ENCODE measurements at regions not wholly inside any gene's neighbourhood (a gene's known extent, or its start where the extent isn't known, plus 50 kb on each side); places are given as distances from the start of the nearest gene placed in this dataset.

DNA sequence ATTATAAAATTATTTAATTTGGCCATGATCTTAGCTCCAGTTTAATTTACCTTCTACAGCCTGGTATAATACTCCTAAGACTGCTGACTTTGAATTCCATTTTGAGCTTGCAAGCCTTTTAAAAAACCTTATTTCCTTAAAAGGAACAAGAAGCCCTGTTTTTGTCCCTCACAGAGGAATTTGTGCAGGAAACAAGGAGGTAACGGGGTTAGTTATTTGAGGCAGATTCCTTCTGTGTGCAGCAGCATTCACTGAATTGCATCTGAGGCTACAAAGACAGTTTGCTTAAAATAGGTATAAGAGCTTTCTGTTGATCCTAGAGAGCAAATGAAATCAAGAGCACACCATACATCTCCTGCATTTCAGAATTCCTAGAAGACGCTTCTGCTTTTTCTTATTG, 403.3 kb upstream of the PRICKLE1 start:
- no peak overlapping the region for H2AK5ac ChIP-seq (ENCODE audit: low read length, severe bottlenecking)
- no peak overlapping the region for H3K14ac ChIP-seq (ENCODE audit: low read length in 2 of 2)
- 78% methylated on average over 1 of the region's 2 CpGs for WGBS
- H4K91ac ChIP-seq (ENCODE audit: low read length), result no peak overlapping the region
- no peak overlapping the region for H2BK5ac ChIP-seq (ENCODE audit: low read depth, low read length, poor library complexity, severe bottlenecking)
- no peaks in the 10 kb centered on the region for H3K9me3 ChIP-seq (ENCODE audit: control insufficient read depth, low read length)
- no peak overlapping the region for H2AFZ ChIP-seq (ENCODE audit: low read depth, low read length)
- no peak overlapping the region for H3K18ac ChIP-seq (ENCODE audit: low read depth in 1 of 2, low read length in 2 of 2)
- no peak overlapping the region for H2BK120ac ChIP-seq (ENCODE audit: low read depth, low read length)
- no peak overlapping the region for H3K4ac ChIP-seq (ENCODE audit: low read depth in 1 of 2, low read length in 2 of 2)
- H3K27ac ChIP-seq (ENCODE audit: low read length, poor library complexity, severe bottlenecking), result no peak overlapping the region
- H3K36me3 ChIP-seq (ENCODE audit: control insufficient read depth in 1 of 2, insufficient read depth in 2 of 2, low read depth in 1 of 2, low read length in 2 of 2), result no peaks in the 10 kb centered on the region
- no peak overlapping the region for H2BK15ac ChIP-seq (ENCODE audit: low read depth, poor library complexity, severe bottlenecking)
- H3K9ac ChIP-seq (ENCODE audit: low read length), result no peak overlapping the region
- no peaks in the 10 kb centered on the region for H3K4me1 ChIP-seq (ENCODE audit: control insufficient read depth, insufficient read depth, low read depth, low read length)
- no peak overlapping the region for H4K8ac ChIP-seq (ENCODE audit: low read length)
- DNase-seq, result no peak
- H3K4me3 ChIP-seq (ENCODE audit: insufficient read depth in 1 of 2, low read depth in 1 of 2, low read length in 2 of 2), result no peak overlapping the region
- no peak overlapping the region for H3K23ac ChIP-seq (ENCODE audit: low read length in 2 of 2)
- H3K27me3 ChIP-seq (ENCODE audit: control insufficient read depth in 1 of 2, insufficient read depth in 1 of 2, low read length in 2 of 2), result no peaks in the 10 kb centered on the region
- H2BK12ac ChIP-seq (ENCODE audit: low read length in 2 of 2), result no peak overlapping the region
- H3K4me2 ChIP-seq (ENCODE audit: low read length, poor library complexity, severe bottlenecking), result no peak overlapping the region
- no peaks in the 10 kb centered on the region for H3K79me1 ChIP-seq (replicated peaks; ENCODE audit: low read length, poor library complexity, severe bottlenecking)

DNA sequence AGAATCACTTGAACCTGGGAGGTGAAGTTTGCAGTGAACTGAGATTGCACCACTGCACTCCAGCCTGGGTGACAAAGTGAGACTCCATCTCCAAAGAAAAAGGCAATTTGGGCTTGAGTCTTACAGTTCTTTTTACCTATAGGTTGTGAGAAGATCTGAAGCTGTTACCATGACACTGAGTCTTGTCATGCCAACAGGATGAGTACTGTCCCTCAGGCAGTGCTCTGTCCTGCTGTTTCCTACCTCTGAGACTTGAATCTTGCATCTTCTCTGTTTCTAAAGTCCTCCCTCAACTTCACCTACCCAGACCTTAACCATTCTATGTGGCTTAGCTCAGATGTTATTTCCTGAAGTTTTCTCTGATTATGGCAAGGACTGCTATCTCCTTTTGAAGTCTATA, 400.8 kb upstream of the PRICKLE1 start:
- Histone ChIP-seq H4K8ac (ENCODE audit: low read length) (no peak overlapping the region), H4K91ac (ENCODE audit: low read length) (no peak overlapping the region), H2BK5ac (ENCODE audit: low read depth, low read length, poor library complexity, severe bottlenecking) (no peak overlapping the region), H2BK12ac (ENCODE audit: low read length in 2 of 2) (no peak overlapping the region), H2AK5ac (ENCODE audit: low read length, severe bottlenecking) (no peak overlapping the region), H2BK120ac (ENCODE audit: low read depth, low read length) (no peak overlapping the region), H3K27ac (ENCODE audit: low read length, poor library complexity, severe bottlenecking) (no peak overlapping the region), H2AFZ (ENCODE audit: low read depth, low read length) (no peak overlapping the region), H3K9ac (ENCODE audit: low read length) (no peak overlapping the region), H3K4ac (ENCODE audit: low read depth in 1 of 2, low read length in 2 of 2) (no peak overlapping the region), H3K36me3 (ENCODE audit: control insufficient read depth in 1 of 2, insufficient read depth in 2 of 2, low read depth in 1 of 2, low read length in 2 of 2) (no peaks in the 10 kb centered on the region), H3K9me3 (ENCODE audit: control insufficient read depth, low read length) (no peaks in the 10 kb centered on the region), H3K27me3 (ENCODE audit: control insufficient read depth in 1 of 2, insufficient read depth in 1 of 2, low read length in 2 of 2) (no peaks in the 10 kb centered on the region), H3K79me1 (replicated peaks; ENCODE audit: low read length, poor library complexity, severe bottlenecking) (no peaks in the 10 kb centered on the region), H3K4me3 (ENCODE audit: insufficient read depth in 1 of 2, low read depth in 1 of 2, low read length in 2 of 2) (no peak overlapping the region), H3K14ac (ENCODE audit: low read length in 2 of 2) (no peak overlapping the region), H3K4me2 (ENCODE audit: low read length, poor library complexity, severe bottlenecking) (no peak overlapping the region), H3K4me1 (ENCODE audit: control insufficient read depth, insufficient read depth, low read depth, low read length) (no peaks in the 10 kb centered on the region), H2BK15ac (ENCODE audit: low read depth, poor library complexity, severe bottlenecking) (no peak overlapping the region), H3K23ac (ENCODE audit: low read length in 2 of 2) (no peak overlapping the region), H3K18ac (ENCODE audit: low read depth in 1 of 2, low read length in 2 of 2) (no peak overlapping the region)
- DNase-seq, result no peak

DNA sequence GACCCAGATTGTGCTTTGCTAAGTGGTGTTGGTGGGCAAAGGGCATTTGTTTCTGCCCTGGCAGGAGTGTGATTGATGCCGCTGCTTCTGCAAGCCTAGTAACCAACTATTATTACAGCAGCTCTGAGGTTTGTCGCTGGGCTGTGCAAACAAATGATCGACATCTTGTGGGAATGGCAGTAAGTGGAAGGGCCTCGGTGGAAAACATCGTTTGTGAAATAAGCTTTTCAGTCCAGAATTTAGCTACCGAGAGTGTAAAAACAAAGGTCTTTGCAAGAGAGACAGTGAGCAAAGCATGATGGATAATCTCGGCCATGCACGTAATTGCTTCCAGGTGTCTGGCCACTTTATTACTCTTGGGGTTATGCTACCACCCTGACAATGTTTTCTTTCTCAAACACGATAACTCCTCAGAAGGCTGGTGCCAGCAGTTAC, 397.7 kb upstream of the PRICKLE1 start:
- H4K8ac ChIP-seq (ENCODE audit: low read length), result no peak overlapping the region
- H2BK15ac ChIP-seq (ENCODE audit: low read depth, poor library complexity, severe bottlenecking), result no peak overlapping the region
- no peak overlapping the region for H3K9ac ChIP-seq (ENCODE audit: low read length)
- H3K4me1 ChIP-seq (ENCODE audit: control insufficient read depth, insufficient read depth, low read depth, low read length), result no peaks in the 10 kb centered on the region
- H3K4me3 ChIP-seq (ENCODE audit: insufficient read depth in 1 of 2, low read depth in 1 of 2, low read length in 2 of 2), result no peak overlapping the region
- H2BK12ac ChIP-seq (ENCODE audit: low read length in 2 of 2), result no peak overlapping the region
- no peak overlapping the region for H3K23ac ChIP-seq (ENCODE audit: low read length in 2 of 2)
- H3K79me1 ChIP-seq (replicated peaks; ENCODE audit: low read length, poor library complexity, severe bottlenecking), result no peaks in the 10 kb centered on the region
- 54% methylated on average over 8 of the region's 9 CpGs for WGBS
- H2AK5ac ChIP-seq (ENCODE audit: low read length, severe bottlenecking), result no peak overlapping the region
- no peak overlapping the region for H2BK5ac ChIP-seq (ENCODE audit: low read depth, low read length, poor library complexity, severe bottlenecking)
- no peak overlapping the region for H3K4me2 ChIP-seq (ENCODE audit: low read length, poor library complexity, severe bottlenecking)
- H3K27me3 ChIP-seq (ENCODE audit: control insufficient read depth in 1 of 2, insufficient read depth in 1 of 2, low read length in 2 of 2), result no peaks in the 10 kb centered on the region
- H3K4ac ChIP-seq (ENCODE audit: low read depth in 1 of 2, low read length in 2 of 2), result peak overlapping the region in 1 of 2 experiments; percentile 49
- H4K91ac ChIP-seq (ENCODE audit: low read length), result no peak overlapping the region
- no peak overlapping the region for H2AFZ ChIP-seq (ENCODE audit: low read depth, low read length)
- H3K36me3 ChIP-seq (ENCODE audit: control insufficient read depth in 1 of 2, insufficient read depth in 2 of 2, low read depth in 1 of 2, low read length in 2 of 2), result no peaks in the 10 kb centered on the region
- peak overlapping the region; percentile 1 for H3K27ac ChIP-seq (ENCODE audit: low read length, poor library complexity, severe bottlenecking)
- DNase-seq, result no peak
- no peaks in the 10 kb centered on the region for H3K9me3 ChIP-seq (ENCODE audit: control insufficient read depth, low read length)
- H3K14ac ChIP-seq (ENCODE audit: low read length in 2 of 2), result no peak overlapping the region
- H3K18ac ChIP-seq (ENCODE audit: low read depth in 1 of 2, low read length in 2 of 2), result no peak overlapping the region
- H2BK120ac ChIP-seq (ENCODE audit: low read depth, low read length), result no peak overlapping the region

DNA sequence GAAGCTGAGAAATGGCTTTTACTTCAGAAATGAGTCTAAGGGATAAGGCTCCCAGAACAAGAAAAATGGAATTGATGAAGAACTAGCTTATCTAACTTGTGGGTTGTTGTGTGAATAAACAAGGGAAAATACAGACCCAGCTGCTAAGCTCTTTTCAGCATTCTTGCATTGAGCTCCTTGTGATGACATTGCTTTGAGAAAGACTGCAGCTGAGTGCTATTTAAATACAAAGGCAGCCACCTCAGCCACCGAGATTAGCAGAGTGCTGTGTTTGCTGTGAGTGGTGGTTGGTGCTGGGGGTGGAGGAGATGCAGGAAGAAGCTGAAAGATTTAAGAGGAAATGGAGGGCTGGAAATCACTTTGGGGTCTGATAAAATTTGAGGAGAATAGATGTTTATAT, 396.0 kb upstream of the PRICKLE1 start:
- no peak overlapping the region for H4K8ac ChIP-seq (ENCODE audit: low read length)
- no peak overlapping the region for H3K9ac ChIP-seq (ENCODE audit: low read length)
- no peak overlapping the region for H2AK5ac ChIP-seq (ENCODE audit: low read length, severe bottlenecking)
- H2BK120ac ChIP-seq (ENCODE audit: low read depth, low read length), result no peak overlapping the region
- no peak overlapping the region for H3K4me2 ChIP-seq (ENCODE audit: low read length, poor library complexity, severe bottlenecking)
- H2AFZ ChIP-seq (ENCODE audit: low read depth, low read length), result no peak overlapping the region
- no peak overlapping the region for H2BK12ac ChIP-seq (ENCODE audit: low read length in 2 of 2)
- no peak overlapping the region for H3K4me3 ChIP-seq (ENCODE audit: insufficient read depth in 1 of 2, low read depth in 1 of 2, low read length in 2 of 2)
- no peak overlapping the region for H4K91ac ChIP-seq (ENCODE audit: low read length)
- DNase-seq, result peak; percentile 66
- H3K23ac ChIP-seq (ENCODE audit: low read length in 2 of 2), result no peak overlapping the region
- no peak overlapping the region for H2BK15ac ChIP-seq (ENCODE audit: low read depth, poor library complexity, severe bottlenecking)
- no peaks in the 10 kb centered on the region for H3K9me3 ChIP-seq (ENCODE audit: control insufficient read depth, low read length)
- no peak overlapping the region for H3K18ac ChIP-seq (ENCODE audit: low read depth in 1 of 2, low read length in 2 of 2)
- no peaks in the 10 kb centered on the region for H3K36me3 ChIP-seq (ENCODE audit: control insufficient read depth in 1 of 2, insufficient read depth in 2 of 2, low read depth in 1 of 2, low read length in 2 of 2)
- H3K4ac ChIP-seq (ENCODE audit: low read depth in 1 of 2, low read length in 2 of 2), result no peak overlapping the region
- H2BK5ac ChIP-seq (ENCODE audit: low read depth, low read length, poor library complexity, severe bottlenecking), result no peak overlapping the region
- no peaks in the 10 kb centered on the region for H3K4me1 ChIP-seq (ENCODE audit: control insufficient read depth, insufficient read depth, low read depth, low read length)
- no peak overlapping the region for H3K14ac ChIP-seq (ENCODE audit: low read length in 2 of 2)
- 11% methylated on average over 1 of the region's 1 CpG for WGBS
- H3K79me1 ChIP-seq (replicated peaks; ENCODE audit: low read length, poor library complexity, severe bottlenecking), result no peaks in the 10 kb centered on the region
- no peaks in the 10 kb centered on the region for H3K27me3 ChIP-seq (ENCODE audit: control insufficient read depth in 1 of 2, insufficient read depth in 1 of 2, low read length in 2 of 2)
- H3K27ac ChIP-seq (ENCODE audit: low read length, poor library complexity, severe bottlenecking), result no peak overlapping the region
